ENCODE measurements at regions not wholly inside any gene's neighbourhood (a gene's known extent, or its start where the extent isn't known, plus 50 kb on each side); places are given as distances from the start of the nearest gene placed in this dataset.

DNA sequence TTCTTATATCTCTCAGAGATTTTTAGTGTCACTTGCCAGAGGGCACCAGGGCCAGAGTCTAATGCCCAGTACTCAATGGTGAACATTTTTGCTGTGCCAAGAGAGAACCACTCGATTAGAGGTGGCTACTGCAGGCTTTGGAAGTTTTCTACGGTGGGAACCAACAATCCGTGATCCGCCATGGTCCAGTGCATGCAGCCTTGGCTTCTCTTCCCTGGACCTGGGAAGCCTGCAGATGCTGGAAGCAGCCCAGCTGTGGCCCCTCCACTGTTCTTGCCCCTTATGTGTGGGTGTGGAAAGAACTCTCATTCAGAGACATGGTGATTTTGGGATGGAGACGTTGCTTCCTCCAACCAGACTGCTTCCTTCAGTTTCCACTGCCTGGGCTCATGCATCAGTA is 224.2 kb downstream of the TSHZ3 start:
- no peak overlapping the region for H3K27ac ChIP-seq (ENCODE audit: low read depth, low read length)
- no peak overlapping the region for H3K9ac ChIP-seq (replicated peaks in 1 of 4; ENCODE audit: extremely low read depth in 1 of 4, low read depth in 3 of 4, low read length in 3 of 4)
- no peak overlapping the region for H4K5ac ChIP-seq (ENCODE audit: insufficient read length, low read depth, low read length)
- H3K14ac ChIP-seq (ENCODE audit: insufficient read length) = no peak overlapping the region
- H3K79me2 ChIP-seq (ENCODE audit: control insufficient read depth in 1 of 2, insufficient read depth in 2 of 2, low read length in 2 of 2) = no peaks in the 10 kb centered on the region
- H3K79me1 ChIP-seq (ENCODE audit: low read depth, low read length) = no peaks in the 10 kb centered on the region
- POLR2A ChIA-PET (ENCODE audit: partially characterized antibody) = no interaction called here
- no peak for DNase-seq (ENCODE audit: low read depth in 1 of 2, low spot score in 2 of 2)
- no peak overlapping the region for H2BK15ac ChIP-seq (ENCODE audit: low read length)
- H3K23ac ChIP-seq (ENCODE audit: insufficient read length) = no peak overlapping the region
- H3K4me1 ChIP-seq (replicated peaks in 1 of 4; ENCODE audit: control insufficient read depth in 3 of 4, insufficient read depth in 4 of 4, low read length in 3 of 4) = 0 out of 7 replicates have a peak, but pooled peaks cover 0 to 3% (median 0%) of the 10 kb centered on the region in 4 experiments
- H4K8ac ChIP-seq (ENCODE audit: extremely low read depth, insufficient read depth, low read length) = no peak overlapping the region
- no peak overlapping the region for H3K4ac ChIP-seq (replicated peaks; ENCODE audit: insufficient read length, low read depth, low read length)
- WGBS, 2 experiments (ENCODE audit: extremely low coverage in 1 of 2, insufficient coverage in 1 of 2, insufficient read length in 1 of 2, insufficient replicate concordance in 2 of 2, low coverage in 1 of 2, low lambda C conversion rate in 2 of 2, missing lambda C conversion rate in 1 of 2) = 85% methylated on average over 5 of the region's 5 CpGs; no CpG with 5 or more reads in 1 of the 2 experiments
- H3K9me3 ChIP-seq (ENCODE audit: insufficient read depth in 2 of 2, low read depth in 1 of 2, low read length in 1 of 2) = no peaks in the 10 kb centered on the region
- no peak overlapping the region for H2BK12ac ChIP-seq (ENCODE audit: low read depth, low read length)
- H3K23me2 ChIP-seq (ENCODE audit: low read depth, low read length) = no peaks in the 10 kb centered on the region
- H4K20me1 ChIP-seq (replicated peaks in 1 of 2; ENCODE audit: control insufficient read depth in 1 of 2, insufficient read depth in 2 of 2, low read length in 2 of 2) = no peaks in the 10 kb centered on the region
- H3K18ac ChIP-seq (ENCODE audit: extremely low read depth, low read length) = no peak overlapping the region
- no peak overlapping the region for H4K91ac ChIP-seq (replicated peaks; ENCODE audit: insufficient read length, low read length)
- no peaks in the 10 kb centered on the region for H3K36me3 ChIP-seq (ENCODE audit: control insufficient read depth in 2 of 4, insufficient read depth in 4 of 4, low read length in 3 of 4)
- H3K27me3 ChIP-seq (replicated peaks in 1 of 4; ENCODE audit: control insufficient read depth in 3 of 4, extremely low read depth in 1 of 4, insufficient read depth in 3 of 4, low read length in 3 of 4) = no peaks in the 10 kb centered on the region
- H3K4me2 ChIP-seq (ENCODE audit: insufficient read depth in 1 of 2, low read depth in 2 of 2, low read length in 2 of 2) = no peak overlapping the region
- H2BK5ac ChIP-seq (ENCODE audit: low read depth, low read length) = no peak overlapping the region
- H2BK20ac ChIP-seq (ENCODE audit: low read length) = no peak overlapping the region
- CTCF ChIA-PET (ENCODE audit: partially characterized antibody) = interaction anchor here (0.7 to 2.1 kb wide), 5 partner anchors 9 to 1107 kb away, joined by 3 to 6 read pairs (median 3); no protein-coding TSS in a partner anchor
- H2AK5ac ChIP-seq (ENCODE audit: low read depth, low read length) = no peak overlapping the region
- H2BK120ac ChIP-seq (replicated peaks; ENCODE audit: low read depth, low read length) = no peak overlapping the region
- no peak for FAIRE-seq
- no peak overlapping the region for H2AFZ ChIP-seq (ENCODE audit: low read length)
- H3K56ac ChIP-seq (replicated peaks; ENCODE audit: insufficient read length, low read depth, low read length) = no peak overlapping the region
- H3K4me3 ChIP-seq (ENCODE audit: extremely low read depth in 1 of 4, insufficient read depth in 2 of 4, low read depth in 3 of 4, low read length in 4 of 4) = no peak overlapping the region
- TF ChIP-seq, protein P1, sequence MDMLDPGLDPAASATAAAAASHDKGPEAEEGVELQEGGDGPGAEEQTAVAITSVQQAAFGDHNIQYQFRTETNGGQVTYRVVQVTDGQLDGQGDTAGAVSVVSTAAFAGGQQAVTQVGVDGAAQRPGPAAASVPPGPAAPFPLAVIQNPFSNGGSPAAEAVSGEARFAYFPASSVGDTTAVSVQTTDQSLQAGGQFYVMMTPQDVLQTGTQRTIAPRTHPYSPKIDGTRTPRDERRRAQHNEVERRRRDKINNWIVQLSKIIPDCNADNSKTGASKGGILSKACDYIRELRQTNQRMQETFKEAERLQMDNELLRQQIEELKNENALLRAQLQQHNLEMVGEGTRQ (IDR thresholded peaks at IDR 0.05; ENCODE audit: low read length) = no peak
- TF ChIP-seq GTF2F1 (IDR thresholded peaks at IDR 0.05; ENCODE audit: borderline replicate concordance, low read depth, low read length) = no peak
- no peak for TF ChIP-seq SP1 (IDR thresholded peaks at IDR 0.05; ENCODE audit: low read depth, low read length)
- no peak for TF ChIP-seq POU5F1 (IDR thresholded peaks at IDR 0.05; ENCODE audit: low read depth, low read length)
- no peak for TF ChIP-seq KDM5A (IDR thresholded peaks at IDR 0.05; ENCODE audit: low read length)
